Coronary artery (tissue), 2 donors: ENCODE measurements at regions not wholly inside any gene's neighbourhood (a gene's known extent, or its start where the extent isn't known, plus 50 kb on each side); places are given as distances from the start of the nearest gene placed in this dataset.
"Not testable (repeated sequence)": the region's sequence is repeated elsewhere in the genome, so short reads cannot be mapped to it uniquely, and the experiment has no call there.

Experiments used
- DNase-seq: peaks from one replicate; pipeline ENCODE4 v3.0.0-alpha.2; 2017; ENCODE audit warnings: low spot score
- H3K27ac ChIP-seq, 2 donors: fragments of 200-600 bp; sonication (generic); one replicate each; pipeline ENCODE4 v1.5.1; 2016 to 2019
- H3K4me3 ChIP-seq: fragments of 200-600 bp; sonication (generic); 2 replicates; pipeline ENCODE4 v1.5.1; 2016; ENCODE audit warnings: mild to moderate bottlenecking, moderate library complexity
- CTCF ChIP-seq: fragments of 200-600 bp; sonication (generic); IDR thresholded peaks from one replicate; pipeline ENCODE4 v1.5.1; 2019; ENCODE audit warnings: antibody characterized with exemption

DNA sequence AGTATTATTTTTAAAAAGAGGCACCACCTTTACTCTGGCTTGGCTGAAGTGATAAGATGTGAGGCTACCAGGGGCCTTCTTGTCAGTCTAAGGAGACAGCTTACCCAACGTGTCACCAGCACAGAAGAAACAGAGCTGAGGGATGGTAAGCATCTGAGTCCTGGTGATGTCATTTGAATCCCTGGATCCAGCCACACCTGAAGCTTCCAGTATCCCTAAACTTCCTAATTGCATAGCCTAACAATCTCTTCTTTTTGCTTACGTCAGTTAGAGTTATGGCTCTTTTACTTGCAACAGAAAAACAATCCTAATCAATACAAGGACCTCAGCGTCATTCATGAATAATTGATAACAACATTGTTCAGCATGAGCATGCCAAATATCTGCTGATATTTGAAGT is 436.6 kb downstream of the SHISA9 start:
- no peak for DNase-seq
- no peak overlapping the region for H3K27ac ChIP-seq
- no peak for TF ChIP-seq CTCF
- no peak overlapping the region for H3K4me3 ChIP-seq

- no peak for TF ChIP-seq CTCF
- H3K27ac ChIP-seq: no peak overlapping the region
- DNase-seq: no peak
- no peak overlapping the region for H3K4me3 ChIP-seq
Observed at GRCh38 chr16:13342675-13343074, 441.3 kb downstream of the SHISA9 start.

DNA sequence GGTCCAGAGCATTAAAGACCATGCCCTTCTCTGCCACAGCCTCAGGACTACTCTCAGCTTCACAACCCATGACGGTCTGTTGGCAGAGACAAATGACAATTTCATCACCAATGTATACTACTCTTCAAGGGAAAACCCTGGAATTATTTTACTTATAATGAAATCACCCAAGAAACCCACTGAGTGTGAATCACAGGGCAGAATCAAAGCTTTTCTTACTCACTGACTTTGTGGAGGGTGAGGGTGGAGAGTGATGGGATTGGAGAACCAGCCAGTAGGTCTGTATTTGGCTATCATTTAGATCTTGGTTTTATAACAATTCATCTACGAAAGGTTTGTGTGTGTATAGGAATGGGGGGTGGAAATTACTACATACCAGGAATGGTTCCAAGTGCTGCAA is 442.6 kb downstream of the SHISA9 start:
- no peak for DNase-seq
- TF ChIP-seq CTCF: no peak
- Histone ChIP-seq H3K4me3 (no peak overlapping the region), H3K27ac (no peak overlapping the region)

DNA sequence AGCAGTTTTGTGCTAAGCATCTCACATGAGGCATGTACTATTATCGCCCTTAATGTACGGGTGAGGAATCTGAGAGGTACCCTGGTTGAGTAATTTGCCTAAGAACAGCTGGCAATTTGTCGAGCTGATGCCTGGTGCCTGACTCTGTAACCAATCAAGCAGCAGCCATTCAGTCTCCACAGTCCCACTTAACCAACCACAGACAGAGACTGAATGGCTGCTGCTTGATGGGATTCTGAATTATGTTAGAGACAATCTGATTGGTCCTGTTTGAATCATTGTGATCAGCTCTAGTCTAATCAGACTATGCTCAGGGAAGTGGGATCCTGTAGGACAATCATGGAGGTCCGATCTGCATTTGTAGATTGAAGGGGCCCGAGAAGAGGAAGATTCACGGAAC is 447.0 kb downstream of the SHISA9 start:
- DNase-seq: no peak
- no peak overlapping the region for H3K4me3 ChIP-seq
- no peak for TF ChIP-seq CTCF
- H3K27ac ChIP-seq: no peak overlapping the region

- H3K4me3 ChIP-seq: no peak overlapping the region
- no peak for TF ChIP-seq CTCF
- no peak for DNase-seq
- no peak overlapping the region for H3K27ac ChIP-seq
Observed at GRCh38 chr16:13350000-13350399, 448.6 kb downstream of the SHISA9 start.

DNA sequence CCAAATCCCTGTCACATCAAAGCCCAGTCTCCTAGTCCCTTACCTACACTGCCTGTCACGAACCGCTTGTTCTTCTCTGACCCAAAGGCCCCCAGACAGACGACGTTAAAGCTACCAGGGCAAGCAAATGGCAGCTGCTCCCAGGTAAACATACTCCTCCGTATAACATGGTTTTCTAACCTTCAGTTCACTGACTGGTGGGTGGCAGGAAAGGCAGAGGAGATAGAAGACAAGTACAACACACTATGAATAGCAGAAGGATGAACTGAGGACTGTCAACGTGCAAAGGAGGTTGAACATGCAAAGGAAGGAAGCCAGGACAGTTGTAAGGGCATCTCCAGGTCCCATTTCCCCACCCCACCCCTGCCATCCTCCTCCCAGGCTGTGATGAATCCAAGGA is 449.8 kb downstream of the SHISA9 start:
- no peak for TF ChIP-seq CTCF

DNA sequence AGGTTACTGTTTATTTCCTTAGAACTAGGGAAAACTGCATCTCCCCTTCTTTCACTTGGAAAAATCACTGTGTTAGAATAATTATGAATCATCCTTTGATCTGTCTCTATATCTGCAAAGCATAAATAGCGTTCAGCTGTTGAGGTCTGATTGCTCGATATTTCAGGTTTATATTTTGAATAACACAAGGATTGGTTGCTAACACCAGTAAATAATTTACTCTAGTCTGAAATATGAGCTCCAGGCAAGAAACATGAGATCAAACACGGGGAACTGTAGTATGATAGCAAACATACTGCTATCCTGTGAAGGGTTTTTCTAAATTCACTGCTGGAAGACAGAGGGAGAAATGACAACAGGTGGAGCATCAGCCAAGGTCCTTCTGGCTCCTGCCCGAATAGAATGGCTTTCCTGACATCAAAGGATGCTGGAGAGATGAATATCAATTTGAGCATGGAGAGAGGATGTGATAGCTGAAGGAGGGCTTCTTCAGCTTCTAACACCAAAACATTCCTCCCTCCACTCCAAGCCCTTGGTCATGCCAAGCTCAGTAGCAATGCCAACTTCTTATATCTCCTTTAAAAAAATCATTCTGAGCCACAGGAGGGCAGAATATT is 450.3 kb downstream of the SHISA9 start:
- Histone ChIP-seq H3K27ac (no peak overlapping the region), H3K4me3 (no peak overlapping the region)
- no peak for TF ChIP-seq CTCF
- no peak for DNase-seq

More for the DNA sequence above, 449.8 kb downstream of the SHISA9 start:
- H3K27ac ChIP-seq: no peak overlapping the region
- no peak overlapping the region for H3K4me3 ChIP-seq
- no peak for DNase-seq

DNA sequence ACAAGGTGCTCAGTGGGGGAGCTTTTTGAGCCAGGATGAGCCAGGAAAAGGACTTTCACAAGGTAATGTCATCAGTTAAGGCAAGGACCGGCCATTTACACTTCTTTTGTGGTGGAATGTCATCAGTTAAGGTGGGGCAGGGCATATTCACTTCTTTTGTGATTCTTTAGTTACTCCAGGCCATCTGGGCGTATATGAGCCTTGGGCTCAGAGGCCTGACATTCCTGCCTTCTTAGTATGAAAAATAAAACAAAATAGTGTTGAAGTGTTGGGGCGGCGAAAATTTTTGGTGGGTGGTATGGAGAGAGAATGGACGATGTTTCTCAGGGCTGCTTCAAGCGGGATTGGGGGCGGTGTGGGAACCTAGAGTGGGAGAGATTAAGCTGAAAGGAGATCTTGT is 451.4 kb downstream of the SHISA9 start:
- not testable (repeated sequence) for DNase-seq, H3K27ac ChIP-seq

DNA sequence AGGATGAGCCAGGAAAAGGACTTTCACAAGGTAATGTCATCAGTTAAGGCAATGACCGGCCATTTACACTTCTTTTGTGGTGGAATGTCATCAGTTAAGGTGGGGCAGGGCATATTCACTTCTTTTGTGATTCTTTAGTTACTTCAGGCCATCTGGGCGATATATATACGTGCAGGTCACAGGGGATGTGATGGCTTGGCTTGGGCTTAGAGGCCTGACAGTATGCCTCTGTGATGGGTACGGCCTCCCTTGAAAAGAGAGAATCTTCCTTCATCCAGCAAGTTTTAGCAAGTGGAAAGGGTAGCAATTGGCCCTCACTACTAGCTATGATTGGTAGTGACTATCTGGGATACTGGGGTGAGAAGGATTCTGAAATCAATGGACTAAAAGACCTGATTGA is 456.4 kb downstream of the SHISA9 start:
- not testable (repeated sequence) for DNase-seq, H3K27ac ChIP-seq, H3K4me3 ChIP-seq

More for the DNA sequence above, 451.4 kb downstream of the SHISA9 start:
- not testable (repeated sequence) for H3K4me3 ChIP-seq
